NCI-H146 treated with DMSO at 0.1 percent for 48 hours (cell line): ENCODE measurements at regions not wholly inside any gene's neighbourhood (a gene's known extent, or its start where the extent isn't known, plus 50 kb on each side); places are given as distances from the start of the nearest gene placed in this dataset.
A peak's percentile ranks its signal among the peaks of the same experiment; 100 is the strongest.

Source experiments
- DNase-seq: peaks from one replicate; lab custom pipeline; 2025; ENCODE audit not compliant: unreplicated experiment; lab: John Stamatoyannopoulos, UW

DNA sequence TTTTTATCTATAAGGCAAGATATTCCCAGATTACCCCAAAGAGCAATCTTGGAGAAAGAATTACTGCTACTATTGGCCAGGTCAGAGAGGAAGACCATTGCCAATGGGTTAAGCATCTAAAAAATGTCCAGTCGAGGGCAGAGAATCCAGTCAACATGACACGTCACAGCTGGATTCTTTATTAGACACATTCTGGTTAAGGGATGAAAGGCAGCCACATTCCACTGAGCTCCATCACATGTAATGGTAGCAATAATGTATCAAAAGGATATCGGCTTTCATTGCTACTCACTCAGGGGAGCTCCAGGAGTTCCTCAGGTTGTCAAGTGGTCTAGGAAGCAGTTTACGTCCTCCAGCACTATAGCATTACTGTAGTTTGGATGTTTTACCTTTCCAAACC, 421.1 kb downstream of the PLOD2 start:
- DNase-seq, result no peak

DNA sequence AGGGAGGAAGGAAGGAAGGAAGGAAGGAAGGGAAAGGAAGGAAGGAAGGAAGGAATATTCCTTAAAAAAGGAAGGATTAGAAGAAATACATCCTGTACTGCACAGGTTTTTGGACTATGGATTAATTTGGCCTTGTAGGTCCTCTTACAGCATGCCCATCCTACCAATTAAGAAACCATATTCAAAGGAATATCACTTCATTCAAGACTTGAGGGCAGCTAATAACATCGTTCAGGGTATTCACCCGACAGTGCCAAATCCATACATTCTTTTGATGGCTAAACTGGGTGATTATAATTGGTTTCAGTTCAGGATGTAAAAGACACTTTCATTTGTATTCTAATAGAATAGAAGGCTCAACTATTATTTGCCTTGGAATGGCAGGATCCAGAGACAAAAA, 410.3 kb downstream of the PLOD2 start:
- DNase-seq, result no peak

DNA sequence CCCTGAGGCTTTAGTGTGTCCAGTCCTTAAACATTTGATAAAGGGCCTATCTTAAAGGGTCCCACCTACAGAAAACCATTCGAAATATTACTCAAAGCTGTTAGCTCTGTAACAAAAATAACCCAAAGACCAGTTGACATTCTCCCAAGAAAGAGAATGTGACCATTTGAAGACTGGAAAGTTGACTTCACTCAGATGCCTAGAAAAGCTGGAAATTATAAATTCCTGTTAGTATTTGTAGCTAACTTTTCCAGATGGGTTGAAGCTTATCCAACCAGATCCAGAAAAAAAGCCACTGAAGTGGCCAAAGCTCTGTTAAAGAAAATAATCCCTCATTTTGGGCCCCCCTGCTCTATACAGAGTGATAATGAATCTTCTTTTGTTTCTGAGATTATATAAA, 408.4 kb downstream of the PLOD2 start:
- DNase-seq, result no peak

DNA sequence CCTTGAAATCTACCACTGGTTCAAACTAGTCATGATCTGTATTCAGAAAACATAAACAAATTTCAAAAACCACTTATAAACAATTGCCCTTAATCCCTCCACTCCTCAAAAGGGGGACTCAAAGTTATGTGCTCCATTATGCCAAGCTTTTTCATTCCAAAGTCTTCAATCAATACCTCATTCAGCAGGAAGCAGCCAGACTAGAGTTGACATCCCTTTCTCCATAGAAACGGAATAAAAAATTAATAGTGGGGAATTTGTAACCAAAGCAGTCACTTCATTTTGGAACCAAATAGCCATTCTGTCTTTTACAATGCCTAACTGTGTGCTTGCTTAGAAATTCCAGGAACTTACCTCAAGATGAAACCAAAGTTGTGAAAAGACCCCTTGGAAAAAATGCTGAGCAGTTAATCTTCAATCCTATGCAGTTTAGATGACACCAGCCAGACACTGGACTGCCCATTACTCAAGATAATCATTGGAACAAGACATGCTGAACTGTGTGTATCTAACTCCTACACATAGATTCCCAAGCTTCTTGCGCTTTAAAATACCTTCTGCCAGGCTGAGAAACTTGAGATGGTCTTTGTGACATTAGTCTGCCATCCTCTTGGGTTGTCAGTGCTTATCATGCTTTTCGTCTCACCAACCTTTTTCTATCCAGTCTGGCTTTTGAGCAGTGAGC, 406.2 kb downstream of the PLOD2 start:
- DNase-seq, result no peak

DNA sequence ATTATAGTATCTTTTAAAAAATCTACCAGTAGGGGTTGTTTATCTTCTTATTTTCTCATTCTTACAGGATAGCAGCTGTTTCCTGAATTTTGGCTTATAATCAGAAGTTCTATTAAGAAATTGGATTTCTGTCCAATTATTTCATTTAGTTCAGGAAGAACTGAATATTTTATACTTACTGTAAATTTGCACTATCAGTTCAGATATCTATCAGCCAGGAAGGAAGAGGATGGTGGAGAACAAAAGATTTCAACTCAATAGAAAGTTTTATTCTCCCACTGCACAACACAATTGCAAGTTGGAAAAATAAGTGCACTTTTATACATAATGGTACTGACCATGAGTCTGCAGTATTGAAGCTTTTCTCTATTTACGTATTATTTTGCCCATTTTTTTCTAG, 400.9 kb downstream of the PLOD2 start:
- DNase-seq, result no peak

DNA sequence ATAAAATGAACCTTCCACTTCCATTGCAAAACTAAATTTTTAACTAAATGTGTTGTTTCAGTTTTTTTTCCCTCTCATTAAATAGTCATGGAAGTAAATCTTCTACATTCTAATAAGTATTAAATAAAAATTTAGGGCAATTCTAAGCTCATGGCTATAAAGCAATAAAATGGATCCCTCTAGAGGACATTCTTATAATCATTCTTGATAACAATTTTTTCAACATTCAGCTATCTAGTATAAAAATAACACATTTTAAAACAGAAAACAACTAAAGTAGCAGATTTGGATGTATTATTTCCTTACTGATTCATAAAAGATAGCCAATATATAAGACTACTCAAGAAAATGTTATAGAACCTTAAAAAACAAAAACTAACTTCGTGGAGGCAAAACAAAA, 393.1 kb downstream of the PLOD2 start:
- peak; percentile 25 for DNase-seq

DNA sequence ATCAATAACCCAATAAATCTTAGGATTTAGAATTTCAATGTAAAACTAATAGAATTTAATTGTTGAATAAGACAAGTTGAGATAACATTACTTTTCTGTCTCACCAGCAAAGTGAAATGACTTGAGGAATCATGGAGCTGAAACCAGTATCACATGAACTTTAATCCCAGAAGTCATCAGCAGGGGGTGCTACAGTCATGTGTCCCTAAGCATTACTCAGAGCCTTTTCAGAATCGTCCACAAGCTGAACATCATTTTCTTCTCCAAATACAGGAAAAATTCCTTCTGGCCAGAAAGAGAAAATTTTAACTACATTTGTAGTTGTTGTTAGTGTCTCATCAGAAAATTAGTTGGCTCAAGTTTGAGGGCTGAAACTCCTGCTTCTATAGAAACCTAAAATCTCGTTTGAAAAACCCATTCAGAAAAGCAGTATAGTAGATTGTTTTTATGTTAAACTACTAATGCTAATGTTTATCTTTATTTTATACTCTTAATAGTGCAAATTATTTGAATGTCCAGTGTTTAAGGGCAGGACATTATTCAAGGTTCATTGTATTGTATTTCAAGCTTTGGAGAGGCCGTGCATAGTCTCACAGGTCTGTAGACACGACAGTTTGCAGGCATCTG, 384.1 kb downstream of the PLOD2 start:
- DNase-seq, result peak; percentile 66

DNA sequence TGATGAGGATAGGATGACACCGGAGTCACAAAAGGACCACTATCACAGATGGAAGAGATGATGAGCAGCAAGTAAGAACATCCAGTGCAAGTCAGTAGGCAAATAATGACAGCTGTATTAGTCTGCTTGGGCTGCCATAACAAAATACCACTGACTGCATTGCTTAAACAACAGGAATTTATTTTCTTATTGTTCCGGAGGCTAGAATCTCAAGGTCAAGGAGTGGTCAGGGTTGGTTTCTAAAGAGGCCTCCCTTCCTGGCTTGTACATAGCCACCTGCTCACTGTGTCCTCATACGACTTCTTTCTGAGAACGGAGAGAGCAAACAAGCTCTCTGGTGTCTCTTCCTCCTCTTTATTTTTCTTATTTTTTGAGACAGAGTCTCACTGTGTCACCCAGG, 380.7 kb downstream of the PLOD2 start:
- DNase-seq, result no peak

DNA sequence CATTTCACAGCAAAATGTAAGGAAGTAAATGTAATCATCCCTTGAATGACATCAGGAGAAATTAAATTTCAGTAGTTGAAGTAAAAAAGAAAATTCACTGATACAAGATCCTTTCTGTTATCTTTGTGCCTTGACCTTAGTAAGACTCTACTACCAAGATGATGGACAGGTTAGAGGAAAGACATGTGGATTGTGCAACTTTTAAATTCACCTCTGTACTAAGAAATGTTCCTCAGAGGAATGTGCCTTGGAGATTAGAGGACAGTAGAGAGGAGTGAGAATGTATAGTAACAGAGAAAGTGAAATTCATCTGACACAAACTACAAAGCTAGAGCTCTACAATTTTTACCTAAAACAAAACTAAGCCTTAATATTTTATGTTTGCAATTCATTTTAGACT, 375.3 kb downstream of the PLOD2 start:
- no peak for DNase-seq

DNA sequence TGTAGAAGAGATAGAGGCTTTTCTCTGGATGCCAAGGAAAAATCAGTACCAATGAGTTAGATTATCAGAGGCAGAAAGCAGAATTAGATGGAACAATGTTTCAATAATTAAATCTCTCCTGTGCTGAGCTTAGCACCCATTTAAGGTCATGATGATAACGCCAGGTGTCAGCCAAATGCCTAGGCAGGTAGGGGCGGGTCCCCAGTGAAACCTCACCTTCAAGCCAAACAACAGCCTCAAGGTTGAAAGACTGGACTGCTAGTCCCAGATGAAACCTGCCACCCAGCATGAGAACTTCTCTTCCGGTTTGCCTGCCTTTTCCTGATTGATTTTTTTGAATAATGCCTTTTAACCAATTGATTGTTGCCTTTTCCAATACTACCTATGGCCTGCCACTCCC, 363.0 kb downstream of the PLOD2 start:
- DNase-seq, result no peak

DNA sequence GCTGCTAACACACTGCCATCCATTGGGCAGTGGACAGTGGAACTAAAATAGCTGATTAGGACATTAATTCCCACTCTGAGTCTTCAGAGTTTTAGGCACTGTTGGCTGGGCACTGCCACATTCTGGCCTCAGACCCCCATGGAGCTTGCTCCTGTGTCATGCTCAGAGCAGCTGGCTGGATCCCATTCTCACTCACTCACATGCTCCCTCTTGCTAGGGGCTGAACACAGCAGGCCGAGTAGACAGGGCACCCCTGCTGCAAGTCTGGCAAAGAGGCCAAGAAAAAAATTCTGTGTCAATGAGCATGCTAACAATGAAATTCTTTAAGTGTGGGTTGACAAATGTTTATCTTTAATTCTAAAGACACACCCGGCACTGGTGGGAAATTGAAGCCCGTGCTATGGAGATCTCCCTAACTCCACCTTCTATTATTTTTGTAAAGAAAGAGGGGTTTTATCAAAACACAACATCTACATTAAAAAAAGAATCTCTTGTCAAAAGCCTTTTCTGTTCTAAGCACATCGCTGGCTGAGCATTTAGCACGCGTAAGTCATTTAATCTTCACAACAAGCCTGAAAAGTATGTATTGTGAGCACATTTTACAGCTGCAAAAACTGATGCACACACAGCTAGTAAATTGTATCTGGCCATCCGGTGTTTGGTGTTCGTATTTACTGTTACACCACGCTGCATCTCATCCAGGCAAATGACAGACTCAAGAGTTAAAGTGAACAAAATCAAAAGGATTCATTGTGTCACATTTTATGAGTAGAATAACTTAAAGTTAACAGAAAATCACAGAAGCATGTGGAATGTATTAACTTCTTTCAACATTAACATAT, 362.1 kb downstream of the PLOD2 start:
- DNase-seq, result no peak

DNA sequence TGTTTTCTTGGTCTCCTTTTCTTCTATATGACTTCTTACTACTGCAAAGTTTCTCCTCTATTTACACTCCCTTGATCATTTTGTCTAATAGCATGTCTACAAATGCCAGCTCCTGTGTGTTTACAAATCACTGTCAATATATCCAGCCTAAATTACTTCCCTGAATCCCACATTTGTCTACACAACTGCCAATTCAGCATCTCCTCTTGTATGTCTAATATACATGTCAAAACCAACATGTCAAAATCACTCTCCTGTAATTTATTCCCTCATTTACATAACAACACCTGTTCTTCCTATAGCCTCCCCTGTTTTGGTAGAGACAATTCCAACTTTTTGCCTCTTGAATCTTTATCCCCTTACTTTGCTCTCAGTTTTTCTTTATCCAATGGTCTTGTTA, 359.3 kb downstream of the PLOD2 start:
- no peak for DNase-seq

DNA sequence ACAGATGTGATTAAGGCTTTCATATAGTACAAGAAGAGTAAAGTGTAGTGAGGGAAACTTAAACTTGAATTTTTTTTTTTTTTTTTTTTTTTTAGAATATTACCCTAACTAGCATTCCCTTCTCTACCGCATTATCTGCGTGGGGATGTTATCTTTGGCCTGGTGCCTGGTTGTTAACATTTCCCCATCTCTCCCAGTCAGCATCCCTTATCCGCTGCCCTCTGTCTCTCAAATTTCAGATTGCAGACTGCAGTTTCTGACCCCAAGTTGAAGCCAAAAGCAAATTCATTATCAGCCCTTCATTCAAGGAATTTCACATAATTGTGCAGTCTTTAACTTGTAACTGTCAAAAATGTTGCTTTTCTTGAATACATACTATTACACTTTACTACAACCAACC, 353.0 kb downstream of the PLOD2 start:
- no peak for DNase-seq

DNA sequence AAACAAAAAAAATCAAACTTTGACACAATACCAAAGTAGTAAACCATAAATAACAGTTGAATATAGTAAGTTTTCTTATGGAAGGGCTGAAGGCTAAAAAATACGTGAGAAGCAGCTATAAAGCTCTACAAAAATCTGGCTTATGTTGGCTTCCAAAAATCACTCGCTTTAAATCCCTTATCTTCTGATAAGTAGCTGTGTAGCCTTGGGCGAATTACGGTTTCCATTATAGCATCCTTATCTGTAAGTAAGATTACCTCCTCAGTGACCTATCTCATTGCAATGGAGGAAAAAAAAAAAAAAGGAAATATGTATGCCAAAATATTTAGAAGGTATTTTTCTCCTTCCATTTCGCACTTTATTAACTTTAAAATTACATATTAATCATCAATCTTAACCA, 348.6 kb downstream of the PLOD2 start:
- DNase-seq, result no peak

DNA sequence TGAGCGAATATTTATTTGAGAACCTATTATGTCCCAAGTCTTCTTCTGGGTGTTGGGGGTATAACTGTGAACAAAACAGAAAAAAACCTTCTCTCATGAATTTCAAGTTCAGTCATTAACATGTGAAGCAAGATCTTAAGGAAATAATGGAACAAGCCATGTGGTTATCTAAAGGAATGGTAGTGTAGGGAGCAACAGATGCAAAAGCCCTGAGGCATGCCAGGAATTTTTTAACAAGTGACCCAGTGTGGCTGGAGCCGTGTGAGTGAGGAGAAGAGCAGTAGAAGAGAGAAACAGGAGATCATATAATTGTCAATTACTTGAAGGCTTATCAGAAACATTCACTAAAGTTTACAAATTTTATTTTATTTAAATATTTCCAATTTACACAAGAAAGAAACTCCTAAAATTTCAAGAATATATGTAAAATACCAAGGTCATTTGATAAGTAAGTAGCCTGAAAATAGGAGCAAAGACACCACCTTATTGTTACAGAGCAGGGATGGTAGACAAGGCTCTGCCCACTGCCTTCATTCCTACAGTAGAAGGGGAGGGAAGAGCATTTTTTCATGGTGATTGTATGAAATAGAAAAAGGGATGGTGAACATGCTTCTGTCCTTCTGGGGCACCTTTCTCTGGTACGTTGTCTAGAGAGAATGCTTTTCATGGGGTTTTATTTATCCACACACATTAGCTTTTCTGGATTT, 345.1 kb downstream of the PLOD2 start:
- no peak for DNase-seq

DNA sequence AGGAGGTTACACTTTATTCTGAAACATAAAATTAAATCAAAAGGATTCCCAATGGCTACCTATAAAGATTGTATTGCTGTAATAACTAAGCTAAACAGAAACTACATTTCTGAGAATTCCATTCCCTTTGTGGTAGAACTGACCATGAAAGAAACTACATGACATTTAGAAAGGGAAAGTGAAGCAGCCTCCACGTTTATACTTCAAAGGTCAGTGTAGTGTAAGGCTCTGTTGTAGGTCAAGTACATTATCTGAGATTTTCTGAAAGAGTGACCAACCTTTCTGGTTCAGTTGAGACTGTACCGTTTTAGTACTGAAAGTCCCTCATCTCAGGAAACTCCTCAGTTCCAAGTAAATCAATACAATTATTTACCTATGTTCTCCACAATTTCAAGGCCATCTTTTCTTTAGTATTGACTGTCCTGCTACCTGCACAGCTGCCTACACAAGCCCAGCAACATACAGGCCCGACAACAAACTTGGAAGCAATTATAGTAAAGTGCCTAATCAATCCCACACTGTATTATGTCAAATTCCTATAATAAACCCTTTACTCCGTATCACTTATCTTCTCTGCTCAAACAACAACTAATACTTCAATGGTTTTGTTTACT, 343.0 kb downstream of the PLOD2 start:
- peak; percentile 59 for DNase-seq

DNA sequence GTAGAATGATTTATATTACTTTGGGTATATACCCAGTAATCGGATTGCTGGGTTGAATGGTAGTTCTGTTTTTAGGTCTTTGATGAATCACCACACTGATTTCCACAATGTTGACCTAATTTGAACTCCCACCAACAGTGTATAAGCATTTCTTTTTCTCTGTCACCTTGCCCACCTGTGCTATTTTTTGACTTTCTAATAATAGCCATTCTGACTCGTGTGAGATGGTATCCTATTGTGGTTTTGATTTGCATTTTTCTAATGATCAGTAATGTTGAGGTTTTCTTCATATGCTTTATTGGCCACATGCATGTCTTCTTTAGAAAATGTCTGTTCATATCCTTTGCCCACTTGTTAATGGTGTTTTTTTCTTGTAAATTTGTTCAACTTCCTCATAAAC, 340.8 kb downstream of the PLOD2 start:
- DNase-seq, result no peak

DNA sequence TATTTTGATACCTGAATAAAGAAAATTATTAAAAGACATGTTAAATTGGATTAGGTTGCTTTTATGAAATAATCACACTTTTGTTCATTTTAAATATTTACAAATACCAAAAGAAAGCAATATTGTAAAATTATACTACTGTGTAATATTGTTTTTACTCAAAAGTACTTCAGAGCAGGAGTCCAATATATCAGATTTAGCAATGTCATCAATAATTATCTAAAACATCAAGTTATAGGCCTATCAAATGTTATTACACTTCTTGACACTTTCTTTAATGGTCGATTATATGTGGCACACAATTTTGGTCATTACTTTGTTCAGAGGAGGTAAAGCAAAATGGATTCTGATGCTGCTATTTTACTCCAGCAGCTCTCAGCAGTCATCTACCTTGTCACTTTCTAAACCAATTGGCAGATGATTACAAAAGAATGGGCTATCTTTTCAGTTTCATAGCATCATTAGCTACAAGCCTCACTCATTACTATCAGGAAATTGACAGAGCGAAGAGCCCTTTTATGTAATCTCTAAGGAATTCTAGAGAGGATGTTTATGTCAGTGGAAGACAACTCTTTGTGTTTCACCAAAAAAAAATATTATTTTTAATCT, 318.6 kb downstream of the PLOD2 start:
- DNase-seq, result no peak

DNA sequence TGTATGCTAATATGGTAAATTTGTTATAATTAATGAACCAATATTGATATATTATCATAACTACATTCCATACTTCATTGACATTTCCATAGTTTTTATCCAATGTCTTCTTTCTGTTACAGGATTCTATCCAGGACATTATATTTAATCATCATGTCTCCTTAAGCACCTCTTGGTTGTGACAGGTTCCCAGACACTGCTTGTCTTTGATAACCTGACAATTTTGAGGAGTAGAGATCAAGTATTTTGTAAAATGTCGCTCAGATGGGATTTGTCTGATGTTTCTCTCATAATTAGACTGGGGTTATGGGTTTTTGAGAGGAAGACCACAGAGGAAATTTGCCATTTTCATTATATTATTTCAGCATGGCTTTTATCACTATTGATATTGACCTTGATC, 317.4 kb downstream of the PLOD2 start:
- no peak for DNase-seq

DNA sequence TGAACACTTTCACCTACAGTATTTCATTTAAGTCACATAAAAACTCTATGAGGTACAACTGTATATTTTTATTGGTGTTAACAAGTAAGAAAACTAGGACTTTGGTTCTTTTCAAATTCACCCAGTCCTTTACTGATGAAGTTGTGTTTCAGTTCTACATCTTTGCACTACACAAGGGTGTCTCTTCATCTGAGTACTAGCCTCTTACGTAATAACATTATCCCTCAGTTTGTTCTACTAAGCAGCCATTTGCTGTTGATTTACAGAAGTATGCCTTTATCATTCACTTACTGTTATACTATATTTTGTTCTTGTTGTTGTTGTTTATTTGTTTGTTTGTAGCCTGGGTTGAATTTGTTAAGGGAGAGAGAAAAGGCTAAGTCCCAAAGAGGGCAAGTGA, 311.9 kb downstream of the PLOD2 start:
- DNase-seq, result no peak

DNA sequence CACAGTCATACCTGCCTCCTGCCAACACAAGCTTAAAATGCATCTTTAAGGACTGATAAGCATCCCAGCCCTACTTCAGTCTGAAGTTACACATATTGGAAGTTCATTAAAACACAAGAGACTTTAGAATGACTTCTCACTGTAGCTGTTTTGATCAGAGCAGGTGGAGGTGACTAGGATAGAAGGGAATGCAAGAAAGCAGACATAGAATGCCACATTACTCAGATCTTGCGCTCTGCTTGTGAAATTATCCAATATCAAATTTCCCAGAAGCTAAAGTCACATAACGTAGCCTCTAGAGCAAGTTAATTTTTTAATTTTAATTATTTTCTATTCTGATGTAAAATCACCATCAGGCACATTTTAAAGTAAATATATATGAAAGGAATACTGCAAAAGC, 306.5 kb downstream of the PLOD2 start:
- no peak for DNase-seq
